MCF 10A (cell line): ENCODE measurements at regions not wholly inside any gene's neighbourhood (a gene's known extent, or its start where the extent isn't known, plus 50 kb on each side); places are given as distances from the start of the nearest gene placed in this dataset.
"Not testable (repeated sequence)": the region's sequence is repeated elsewhere in the genome, so short reads cannot be mapped to it uniquely, and the experiment has no call there.

Experiments used
- BruUV-seq: library from RNA; stranded (reverse); fragments of 400-500 nt; replicated peaks from 2 replicates; lab custom pipeline; 2021; lab: Mats Ljungman, UMichigan
- CTCF ChIA-PET: fragments of 300-600 bp; sonication (Branson Sonifier 250); formaldehyde crosslinking; extraction: SDS; loops from one replicate; lab custom pipeline; 2021; ENCODE audit warnings: antibody characterized with exemption, inconsistent platforms; lab: Yijun Ruan, JAX
- POLR2A ChIA-PET: fragments of 300-600, 350-650 bp; sonication (Branson Sonifier 250); formaldehyde crosslinking; extraction: SDS; loops from one replicate; lab custom pipeline; 2020; ENCODE audit warnings: antibody characterized with exemption, inconsistent platforms; lab: Yijun Ruan, JAX
- DNase-seq: peaks from one replicate; pipeline ENCODE4 v3.0.0-alpha.2; 2018; ENCODE audit not compliant: unreplicated experiment
- H3K27ac Mint-ChIP-seq: one replicate; pipeline ENCODE4 v1.8.0; 2022; ENCODE audit warnings: mild to moderate bottlenecking, low read depth, mixed read lengths; ENCODE audit not compliant: unreplicated experiment
- H3K27me3 Mint-ChIP-seq: one replicate; pipeline ENCODE4 v1.8.0; 2022; ENCODE audit warnings: mixed read lengths; ENCODE audit not compliant: insufficient read depth, unreplicated experiment
- H3K36me3 Mint-ChIP-seq: one replicate; pipeline ENCODE4 v1.8.0; 2022; ENCODE audit warnings: mild to moderate bottlenecking, moderate library complexity, mixed read lengths; ENCODE audit not compliant: insufficient read depth, unreplicated experiment
- H3K4me1 Mint-ChIP-seq: one replicate; pipeline ENCODE4 v1.8.0; 2022; ENCODE audit warnings: mixed read lengths; ENCODE audit not compliant: insufficient read depth, unreplicated experiment
- H3K4me3 Mint-ChIP-seq: one replicate; pipeline ENCODE4 v1.8.0; 2022; ENCODE audit warnings: mild to moderate bottlenecking, moderate library complexity, mixed read lengths; ENCODE audit not compliant: unreplicated experiment
- H3K9me3 Mint-ChIP-seq: one replicate; pipeline ENCODE4 v1.8.0; 2022; ENCODE audit warnings: mixed read lengths; ENCODE audit not compliant: unreplicated experiment
- CTCF ChIP-seq: fragments of 200-600 bp; IDR thresholded peaks from one replicate; pipeline ENCODE4 v1.8.0; 2022; ENCODE audit warnings: antibody characterized with exemption, mild to moderate bottlenecking; ENCODE audit not compliant: unreplicated experiment
- intact Hi-C: fragments of 100-400 bp; cut with micrococcal nuclease; formaldehyde crosslinking; loops from 2 replicates; pipeline ENCODE4 v1.14.1; 2022

- no peak overlapping the region for H3K4me3 Mint-ChIP-seq
- ChIA-PET POLR2A (interaction anchor here (1.2 kb wide), 1 partner anchor 19 kb away, joined by 4 read pairs; no protein-coding TSS in a partner anchor), CTCF (no interaction called here)
- no peaks in the 10 kb centered on the region for H3K9me3 Mint-ChIP-seq
- no TSS peak for BruUV-seq
- TF ChIP-seq CTCF: no peak
- no peaks in the 10 kb centered on the region for H3K27me3 Mint-ChIP-seq
- H3K27ac Mint-ChIP-seq: no peak overlapping the region
- no peak for DNase-seq
- H3K36me3 Mint-ChIP-seq: no peaks in the 10 kb centered on the region
- intact Hi-C loops: no loop called here
- no peaks in the 10 kb centered on the region for H3K4me1 Mint-ChIP-seq
Observed at GRCh38 chr6:67775333-67775732, 859.7 kb upstream of the ADGRB3 start.

GRCh38 chr6:67768972-67769371 is 866.1 kb upstream of the ADGRB3 start:
- intact Hi-C loops: no loop called here
- TF ChIP-seq CTCF: no peak
- Mint-ChIP-seq H3K36me3 (no peaks in the 10 kb centered on the region), H3K9me3 (no peaks in the 10 kb centered on the region), H3K27ac (no peak overlapping the region), H3K27me3 (no peaks in the 10 kb centered on the region), H3K4me3 (no peak overlapping the region), H3K4me1 (no peaks in the 10 kb centered on the region)
- DNase-seq: no peak
- ChIA-PET CTCF (no interaction called here), POLR2A (no interaction called here)
- no TSS peak for BruUV-seq

- H3K36me3 Mint-ChIP-seq, intact Hi-C loops, H3K4me1 Mint-ChIP-seq, CTCF ChIA-PET, H3K27me3 Mint-ChIP-seq, POLR2A ChIA-PET, H3K27ac Mint-ChIP-seq, BruUV-seq, DNase-seq, H3K4me3 Mint-ChIP-seq, H3K9me3 Mint-ChIP-seq: not testable (repeated sequence)
Observed at GRCh38 chr6:67767046-67767822, 867.8 kb upstream of the ADGRB3 start.

GRCh38 chr6:67766057-67766456 is 869.0 kb upstream of the ADGRB3 start:
- H3K9me3 Mint-ChIP-seq: no peaks in the 10 kb centered on the region

More at GRCh38 chr6:67766057-67766456, 869.0 kb upstream of the ADGRB3 start:
- DNase-seq: no peak
- intact Hi-C loops: no loop called here
- no TSS peak for BruUV-seq
- Mint-ChIP-seq H3K4me1 (no peaks in the 10 kb centered on the region), H3K27me3 (no peaks in the 10 kb centered on the region), H3K36me3 (no peaks in the 10 kb centered on the region), H3K27ac (no peak overlapping the region), H3K4me3 (no peak overlapping the region)
- ChIA-PET POLR2A (no interaction called here), CTCF (no interaction called here)
- TF ChIP-seq CTCF: no peak
